Ovary (tissue), 3 donors: ENCODE measurements at regions not wholly inside any gene's neighbourhood (a gene's known extent, or its start where the extent isn't known, plus 50 kb on each side); places are given as distances from the start of the nearest gene placed in this dataset.

Experiments
- POLR2A ChIP-seq: fragments of 450-650 bp; IDR thresholded peaks from one replicate; pipeline ENCODE4 v1.6.1; 2017; ENCODE audit warnings: antibody characterized with exemption, mild to moderate bottlenecking, moderate library complexity
- TF ChIP-seq, protein P1 (sequence below), 3 donors: fragments of 450-650 bp in 2 of 3; fragments of 200-600 bp in 1 of 3; IDR thresholded peaks; one replicate each; pipeline versions ENCODE4 v1.5.1 to v1.8.0; 2016 to 2022; ENCODE audit warnings: antibody characterized with exemption in 3 of 3, mild to moderate bottlenecking in 1 of 3
- donor health status: DM: no; HTN: no; CAD: no.

DNA sequence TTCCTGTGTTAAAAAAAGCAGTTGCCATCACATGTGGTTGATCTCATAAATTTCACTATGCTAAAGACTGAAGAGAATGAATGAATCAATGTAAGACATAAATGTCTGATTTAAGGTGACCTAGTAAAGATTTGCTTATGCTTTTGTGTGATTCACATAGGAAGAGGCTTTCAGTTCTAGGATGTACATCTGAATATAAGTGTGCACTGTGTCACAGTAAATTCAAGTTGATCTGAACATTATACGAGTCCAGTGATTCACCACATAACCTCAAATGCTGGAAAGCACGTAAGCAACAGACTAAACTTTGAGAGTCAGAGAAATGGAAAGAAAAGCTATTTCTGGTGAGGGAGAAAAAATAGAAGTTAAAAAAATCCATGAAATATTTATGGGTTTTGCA is 567.9 kb downstream of the EPHA5 start:
- TF ChIP-seq, protein P1, sequence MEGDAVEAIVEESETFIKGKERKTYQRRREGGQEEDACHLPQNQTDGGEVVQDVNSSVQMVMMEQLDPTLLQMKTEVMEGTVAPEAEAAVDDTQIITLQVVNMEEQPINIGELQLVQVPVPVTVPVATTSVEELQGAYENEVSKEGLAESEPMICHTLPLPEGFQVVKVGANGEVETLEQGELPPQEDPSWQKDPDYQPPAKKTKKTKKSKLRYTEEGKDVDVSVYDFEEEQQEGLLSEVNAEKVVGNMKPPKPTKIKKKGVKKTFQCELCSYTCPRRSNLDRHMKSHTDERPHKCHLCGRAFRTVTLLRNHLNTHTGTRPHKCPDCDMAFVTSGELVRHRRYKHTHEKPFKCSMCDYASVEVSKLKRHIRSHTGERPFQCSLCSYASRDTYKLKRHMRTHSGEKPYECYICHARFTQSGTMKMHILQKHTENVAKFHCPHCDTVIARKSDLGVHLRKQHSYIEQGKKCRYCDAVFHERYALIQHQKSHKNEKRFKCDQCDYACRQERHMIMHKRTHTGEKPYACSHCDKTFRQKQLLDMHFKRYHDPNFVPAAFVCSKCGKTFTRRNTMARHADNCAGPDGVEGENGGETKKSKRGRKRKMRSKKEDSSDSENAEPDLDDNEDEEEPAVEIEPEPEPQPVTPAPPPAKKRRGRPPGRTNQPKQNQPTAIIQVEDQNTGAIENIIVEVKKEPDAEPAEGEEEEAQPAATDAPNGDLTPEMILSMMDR (IDR thresholded peaks at IDR 0.05), result no peak
- no peak for TF ChIP-seq POLR2A
